Prostate gland (tissue), 2 donors: ENCODE measurements at regions not wholly inside any gene's neighbourhood (a gene's known extent, or its start where the extent isn't known, plus 50 kb on each side); places are given as distances from the start of the nearest gene placed in this dataset.

ENCODE experiments used
- DNase-seq: peaks from one replicate; pipeline ENCODE4 v3.0.0-alpha.2; 2019; ENCODE audit warnings: low spot score
- H3K27ac ChIP-seq, 2 donors: fragments of 200-600 bp; sonication (generic); 2 replicates each; pipeline ENCODE4 v1.5.1; 2017 to 2019
- H3K27me3 ChIP-seq: fragments of 200-600 bp; sonication (generic); replicated peaks from 2 replicates; pipeline ENCODE4 v1.5.1; 2019; ENCODE audit not compliant: insufficient read depth
- H3K36me3 ChIP-seq, 2 donors: fragments of 200-600 bp; sonication (generic); 1 replicate in 1 of 2; 2 replicates in 1 of 2; pipeline versions ENCODE4 v1.5.1 to v1.8.1; 2017 to 2019
- H3K4me1 ChIP-seq: fragments of 200-600 bp; sonication (generic); replicated peaks from 2 replicates; pipeline ENCODE4 v1.5.1; 2019
- H3K4me3 ChIP-seq, 2 donors: fragments of 200-600 bp; sonication (generic); 2 replicates each; pipeline ENCODE4 v1.5.1; 2017 to 2019
- H3K9me3 ChIP-seq: fragments of 200-600 bp; sonication (generic); 2 replicates; pipeline ENCODE4 v1.5.1; 2017
- CTCF ChIP-seq, 4 experiments: fragments of 200-600 bp in 2 of 4; fragments of 450-650 bp in 2 of 4; sonication (generic) in 2 of 4; IDR thresholded peaks; 1 replicate in 3 of 4; 2 replicates in 1 of 4; pipeline ENCODE4 v1.5.1; 2016 to 2019; ENCODE audit warnings: antibody characterized with exemption in 4 of 4, mild to moderate bottlenecking in 2 of 4, moderate library complexity in 2 of 4
- POLR2A ChIP-seq: fragments of 450-650 bp; IDR thresholded peaks from one replicate; pipeline ENCODE4 v1.6.1; 2016; ENCODE audit warnings: antibody characterized with exemption, mild to moderate bottlenecking
- POLR2AphosphoS5 ChIP-seq: sonication (generic); formaldehyde crosslinking; IDR thresholded peaks from one replicate; pipeline ENCODE4 v1.6.1; 2017; ENCODE audit warnings: antibody characterized with exemption
- WGBS: methylation state at CpG from one replicate; pipeline ENCODE4 v1.1.5; 2018; 5-methylcytosine and 5-hydroxymethylcytosine counted together
- intact Hi-C: fragments of 100-400 bp; cut with DNase I; formaldehyde crosslinking; loops from one replicate; pipeline ENCODE4 v1.14.2; 2022

- 76% methylated on average over 1 of the region's 1 CpG for WGBS
- intact Hi-C loops, result no loop called here
Observed at GRCh38 chrX:43083016-43083415, 305.1 kb upstream of the PPP1R2C start.

GRCh38 chrX:43087830-43088229 is 309.9 kb upstream of the PPP1R2C start:
- Histone ChIP-seq H3K27me3 (no peaks in the 10 kb centered on the region), H3K27ac (no peak overlapping the region), H3K4me1 (no peaks in the 10 kb centered on the region), H3K4me3 (no peak overlapping the region), H3K36me3 (no peaks in the 10 kb centered on the region), H3K9me3 (no peaks in the 10 kb centered on the region)
- TF ChIP-seq POLR2A (no peak), POLR2AphosphoS5 (no peak), CTCF (IDR thresholded peaks at IDR 0.05) (no peak)
- intact Hi-C loops, result no loop called here
- no peak for DNase-seq

More at GRCh38 chrX:43083016-43083415, 305.1 kb upstream of the PPP1R2C start:
- H3K4me1 ChIP-seq, result no peaks in the 10 kb centered on the region
- H3K4me3 ChIP-seq, result no peak overlapping the region
- no peak overlapping the region for H3K27ac ChIP-seq
- no peak for DNase-seq
- H3K27me3 ChIP-seq, result no peaks in the 10 kb centered on the region
- H3K36me3 ChIP-seq, result no peaks in the 10 kb centered on the region
- TF ChIP-seq POLR2AphosphoS5 (no peak), CTCF (IDR thresholded peaks at IDR 0.05) (no peak), POLR2A (no peak)
- H3K9me3 ChIP-seq, result no peaks in the 10 kb centered on the region

GRCh38 chrX:43096830-43097229 is 318.9 kb upstream of the PPP1R2C start:
- no peaks in the 10 kb centered on the region for H3K36me3 ChIP-seq
- intact Hi-C loops, result no loop called here
- H3K4me3 ChIP-seq, result no peak overlapping the region
- TF ChIP-seq POLR2AphosphoS5, result no peak
- TF ChIP-seq POLR2A, result no peak
- TF ChIP-seq CTCF (IDR thresholded peaks at IDR 0.05), result no peak
- no peak for DNase-seq
- no peak overlapping the region for H3K27ac ChIP-seq
- WGBS, result 87% methylated on average over 2 of the region's 2 CpGs
- no peaks in the 10 kb centered on the region for H3K27me3 ChIP-seq
- H3K9me3 ChIP-seq, result no peaks in the 10 kb centered on the region
- no peaks in the 10 kb centered on the region for H3K4me1 ChIP-seq

- intact Hi-C loops, result no loop called here
- TF ChIP-seq CTCF (IDR thresholded peaks at IDR 0.05) (no peak), POLR2AphosphoS5 (no peak), POLR2A (no peak)
- DNase-seq, result no peak
- WGBS, result 93% methylated on average over 5 of the region's 5 CpGs
- no peaks in the 10 kb centered on the region for H3K9me3 ChIP-seq
- no peaks in the 10 kb centered on the region for H3K27me3 ChIP-seq
- no peaks in the 10 kb centered on the region for H3K36me3 ChIP-seq
- H3K4me1 ChIP-seq, result no peaks in the 10 kb centered on the region
- no peak overlapping the region for H3K4me3 ChIP-seq
- no peak overlapping the region for H3K27ac ChIP-seq
Observed at GRCh38 chrX:43106009-43106408, 328.0 kb upstream of the PPP1R2C start.

GRCh38 chrX:43108828-43109227 is 330.9 kb upstream of the PPP1R2C start:
- WGBS, result 70% methylated on average over 2 of the region's 2 CpGs
- Histone ChIP-seq H3K36me3 (no peaks in the 10 kb centered on the region), H3K4me1 (no peaks in the 10 kb centered on the region), H3K4me3 (no peak overlapping the region), H3K27me3 (no peaks in the 10 kb centered on the region), H3K9me3 (no peaks in the 10 kb centered on the region), H3K27ac (no peak overlapping the region)
- intact Hi-C loops, result no loop called here
- DNase-seq, result no peak
- TF ChIP-seq POLR2A, result no peak
- no peak for TF ChIP-seq CTCF (IDR thresholded peaks at IDR 0.05)
- no peak for TF ChIP-seq POLR2AphosphoS5
